ENCODE measurements at regions not wholly inside any gene's neighbourhood (a gene's known extent, or its start where the extent isn't known, plus 50 kb on each side); places are given as distances from the start of the nearest gene placed in this dataset.

- TF ChIP-seq ZNF710 (CRISPR knock-in tag; IDR thresholded peaks at IDR 0.05; ENCODE audit: borderline replicate concordance) (no peak), E2F2 (CRISPR knock-in tag; IDR thresholded peaks at IDR 0.05; ENCODE audit: borderline replicate concordance) (no peak), ONECUT2 (CRISPR knock-in tag; IDR thresholded peaks at IDR 0.05) (no peak), IKZF1 (IDR thresholded peaks at IDR 0.05) (no peak), ZNF276 (CRISPR knock-in tag; IDR thresholded peaks at IDR 0.05; ENCODE audit: low read depth) (no peak), HNF1B (CRISPR knock-in tag; IDR thresholded peaks at IDR 0.05) (no peak), SKIL (CRISPR knock-in tag; IDR thresholded peaks at IDR 0.05; ENCODE audit: borderline replicate concordance) (no peak), PRDM10 (CRISPR knock-in tag; IDR thresholded peaks at IDR 0.05; ENCODE audit: low read depth) (no peak)
Measured at GRCh38 chr13:63842102-63842501, 2426.5 kb upstream of the PCDH20 start (continued).
